ENCODE measurements at regions not wholly inside any gene's neighbourhood (a gene's known extent, or its start where the extent isn't known, plus 50 kb on each side); places are given as distances from the start of the nearest gene placed in this dataset.

- no peak for TF ChIP-seq POLR2AphosphoS5 (IDR thresholded peaks at IDR 0.05)
- no peak for TF ChIP-seq CTCF (IDR thresholded peaks at IDR 0.05)
- no peak for TF ChIP-seq POLR2A (IDR thresholded peaks at IDR 0.05; ENCODE audit: low read depth)
- TF ChIP-seq EP300 (IDR thresholded peaks at IDR 0.05), result no peak
- no peak overlapping the region for H3K27ac ChIP-seq (replicated peaks in 1 of 4)
- intact Hi-C loops (cut with DNase I), result no loop called here
- no peaks in the 10 kb centered on the region for H3K36me3 ChIP-seq
- H3K4me1 ChIP-seq, result no peaks in the 10 kb centered on the region
- no peak overlapping the region for H3K4me3 ChIP-seq
- no peaks in the 10 kb centered on the region for H3K27me3 ChIP-seq
- no peaks in the 10 kb centered on the region for H3K9me3 ChIP-seq
- no peak for DNase-seq (ENCODE audit: extremely low spot score)
- 60% methylated on average over 3 of the region's 3 CpGs for WGBS
Observed at GRCh38 chr7:34219153-34219718, 313.9 kb downstream of the BMPER start.

GRCh38 chr7:34220506-34221185 is 315.3 kb downstream of the BMPER start:
- intact Hi-C loops (cut with DNase I), result no loop called here
- TF ChIP-seq CTCF (IDR thresholded peaks at IDR 0.05) (no peak), EP300 (IDR thresholded peaks at IDR 0.05) (no peak), POLR2AphosphoS5 (IDR thresholded peaks at IDR 0.05) (no peak), POLR2A (IDR thresholded peaks at IDR 0.05; ENCODE audit: low read depth) (no peak)
- no peaks in the 10 kb centered on the region for H3K36me3 ChIP-seq
- H3K4me1 ChIP-seq, result no peaks in the 10 kb centered on the region
- no peaks in the 10 kb centered on the region for H3K9me3 ChIP-seq
- no peaks in the 10 kb centered on the region for H3K27me3 ChIP-seq
- no peak for DNase-seq (ENCODE audit: extremely low spot score)
- no peak overlapping the region for H3K27ac ChIP-seq (replicated peaks in 1 of 4)
- H3K4me3 ChIP-seq, result no peak overlapping the region
- 48% methylated on average over 4 of the region's 4 CpGs for WGBS

- Histone ChIP-seq H3K36me3 (no peaks in the 10 kb centered on the region), H3K9me3 (no peaks in the 10 kb centered on the region), H3K4me1 (no peaks in the 10 kb centered on the region), H3K4me3 (no peak overlapping the region), H3K27me3 (no peaks in the 10 kb centered on the region), H3K27ac (replicated peaks in 1 of 4) (no peak overlapping the region)
- intact Hi-C loops (cut with DNase I), result no loop called here
- TF ChIP-seq POLR2A (IDR thresholded peaks at IDR 0.05; ENCODE audit: low read depth), result no peak
- no peak for TF ChIP-seq EP300 (IDR thresholded peaks at IDR 0.05)
- TF ChIP-seq POLR2AphosphoS5 (IDR thresholded peaks at IDR 0.05), result no peak
- no peak for DNase-seq (ENCODE audit: extremely low spot score)
Observed at GRCh38 chr7:34222316-34222715, 317.0 kb downstream of the BMPER start.

- no peaks in the 10 kb centered on the region for H3K27me3 ChIP-seq
- no peaks in the 10 kb centered on the region for H3K9me3 ChIP-seq
- TF ChIP-seq POLR2A (IDR thresholded peaks at IDR 0.05; ENCODE audit: low read depth) (no peak), EP300 (IDR thresholded peaks at IDR 0.05) (no peak), POLR2AphosphoS5 (IDR thresholded peaks at IDR 0.05) (no peak), CTCF (IDR thresholded peaks at IDR 0.05) (no peak)
- H3K36me3 ChIP-seq, result no peaks in the 10 kb centered on the region
- H3K4me3 ChIP-seq, result no peak overlapping the region
- no peak overlapping the region for H3K27ac ChIP-seq (replicated peaks in 1 of 4)
- no peak for DNase-seq (ENCODE audit: extremely low spot score)
- H3K4me1 ChIP-seq, result no peaks in the 10 kb centered on the region
- intact Hi-C loops (cut with DNase I), result no loop called here
- 64% methylated on average over 1 of the region's 1 CpG for WGBS
Observed at GRCh38 chr7:34222722-34223121, 317.4 kb downstream of the BMPER start.

GRCh38 chr7:34224281-34224680 is 318.9 kb downstream of the BMPER start:
- no peaks in the 10 kb centered on the region for H3K9me3 ChIP-seq
- WGBS, result 59% methylated on average over 1 of the region's 1 CpG

More at GRCh38 chr7:34224281-34224680, 318.9 kb downstream of the BMPER start:
- Histone ChIP-seq H3K4me1 (no peaks in the 10 kb centered on the region), H3K27ac (replicated peaks in 1 of 4) (no peak overlapping the region), H3K27me3 (peaks cover 0 to 3% (median 0%) of the 10 kb centered on the region in 4 donors), H3K4me3 (no peak overlapping the region), H3K36me3 (no peaks in the 10 kb centered on the region)
- no peak for DNase-seq (ENCODE audit: extremely low spot score)
- no peak for TF ChIP-seq EP300 (IDR thresholded peaks at IDR 0.05)
- TF ChIP-seq POLR2AphosphoS5 (IDR thresholded peaks at IDR 0.05), result no peak
- TF ChIP-seq POLR2A (IDR thresholded peaks at IDR 0.05; ENCODE audit: low read depth), result no peak
- no peak for TF ChIP-seq CTCF (IDR thresholded peaks at IDR 0.05)
- intact Hi-C loops (cut with DNase I), result no loop called here

Data from esophagus muscularis mucosa (tissue), 4 donors.